GM19023 (cell line): ENCODE measurements at regions not wholly inside any gene's neighbourhood (a gene's known extent, or its start where the extent isn't known, plus 50 kb on each side); places are given as distances from the start of the nearest gene placed in this dataset.

Source experiments
- ATAC-seq: cut with Tn5 transposase; IDR thresholded peaks from one replicate; pipeline ENCODE4 v1.9.1; 2021; ENCODE audit warnings: mild to moderate bottlenecking, moderate library complexity; ENCODE audit not compliant: unreplicated experiment

DNA sequence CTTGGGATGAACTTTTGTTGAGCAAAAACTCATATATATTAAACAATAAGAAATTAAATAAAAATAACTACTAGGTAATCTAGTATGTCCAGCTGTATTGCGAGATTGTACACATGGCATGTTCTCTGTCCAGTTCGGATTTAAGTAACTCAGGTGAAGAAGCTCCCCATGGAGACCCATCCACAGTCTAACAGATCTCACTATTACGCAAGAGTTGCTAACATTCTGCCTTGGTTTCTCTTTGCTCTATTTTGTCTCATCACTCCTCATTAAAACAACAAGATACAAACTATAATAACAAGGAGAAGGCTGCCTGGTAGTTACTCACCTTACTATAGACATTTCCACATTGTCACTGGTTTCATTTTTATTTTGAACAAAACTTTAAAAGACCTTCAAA, 1372.3 kb upstream of the CELF2 start:
- ATAC-seq: no peak

DNA sequence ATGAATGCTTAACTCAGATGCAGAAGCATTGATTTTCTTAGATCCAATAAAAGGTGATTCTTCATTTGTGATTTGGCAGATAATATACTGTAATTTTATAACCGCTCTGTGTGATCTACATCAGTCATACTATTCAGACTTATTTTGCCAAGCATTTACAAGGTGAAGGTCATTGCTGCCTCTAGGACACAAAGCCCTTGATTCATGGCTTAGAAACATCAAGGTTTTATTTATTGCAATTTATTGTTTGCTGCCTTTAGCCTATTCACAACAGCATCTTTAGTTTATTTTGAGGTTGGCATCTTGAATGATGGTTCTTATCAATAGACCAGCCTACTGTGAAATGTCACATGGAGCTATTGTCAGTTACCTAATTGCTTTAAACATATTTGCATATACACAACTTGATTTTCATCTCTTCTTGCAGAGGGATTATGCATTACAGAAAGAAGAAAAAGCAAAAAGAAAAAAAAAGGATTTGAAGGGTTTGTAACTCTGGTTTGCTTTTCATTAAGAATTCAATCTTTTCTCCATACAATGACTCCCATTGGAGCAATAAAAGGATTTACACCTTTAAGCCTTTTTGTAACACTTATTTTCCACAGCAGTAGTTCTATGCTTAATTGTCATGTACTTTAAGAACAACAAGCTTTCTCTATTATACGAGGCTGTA, 1371.6 kb upstream of the CELF2 start:
- ATAC-seq: no peak

DNA sequence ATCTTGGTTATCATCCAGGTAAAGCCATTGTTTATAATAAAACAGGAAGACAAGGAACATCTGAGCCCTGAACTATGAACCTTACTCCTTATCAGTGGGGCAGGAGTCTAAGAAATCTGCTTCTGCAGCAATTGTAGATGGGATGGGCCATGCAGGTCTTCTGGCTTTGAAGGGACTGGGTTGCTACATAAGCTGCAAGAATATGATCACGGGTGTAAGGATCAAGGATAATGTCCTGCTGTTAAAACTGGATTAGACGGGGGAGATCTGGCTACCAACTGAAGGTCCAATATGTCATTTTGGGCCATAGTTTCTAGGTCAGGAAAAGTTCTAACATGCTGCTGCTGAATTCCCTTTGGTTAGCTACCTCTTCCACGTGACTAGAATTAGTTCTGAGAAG, 1363.4 kb upstream of the CELF2 start:
- no peak for ATAC-seq

DNA sequence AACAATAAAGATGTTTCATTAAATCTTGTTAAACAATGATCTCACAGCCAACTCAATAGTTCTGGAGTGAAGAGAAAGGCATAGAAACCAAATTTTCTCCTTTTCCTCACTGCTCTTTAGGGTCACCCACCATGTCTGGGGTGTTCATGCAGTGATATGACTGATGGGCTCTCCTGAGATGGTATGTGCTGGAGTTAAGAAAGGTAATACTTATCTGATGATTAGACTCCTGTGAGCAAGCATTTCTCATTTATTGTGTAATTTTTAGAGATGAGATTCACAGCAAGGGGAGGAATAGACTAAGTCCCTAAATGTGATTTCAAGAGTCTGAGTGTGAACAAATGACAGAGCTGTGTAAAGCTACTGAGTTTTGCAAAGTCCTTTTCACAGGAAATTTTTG, 1361.3 kb upstream of the CELF2 start:
- ATAC-seq: no peak

DNA sequence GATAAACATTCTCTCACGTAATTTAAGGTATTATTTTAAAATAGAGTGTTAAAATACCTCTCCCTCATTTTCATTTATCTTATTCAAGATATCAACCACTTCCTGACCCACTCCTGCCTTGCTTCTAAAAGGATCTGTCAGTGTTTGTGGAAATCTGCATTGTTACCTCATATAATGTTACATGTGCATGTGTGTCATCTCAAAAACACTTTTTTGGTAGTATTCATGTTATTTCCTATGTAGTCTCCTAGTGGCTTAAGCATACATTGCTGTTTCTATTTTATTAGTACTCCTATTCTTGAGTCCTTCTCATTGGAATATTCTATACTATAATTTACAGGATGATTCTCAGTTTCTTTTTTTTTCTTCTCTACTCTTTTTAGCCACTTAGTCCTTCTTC, 1360.7 kb upstream of the CELF2 start:
- no peak for ATAC-seq

DNA sequence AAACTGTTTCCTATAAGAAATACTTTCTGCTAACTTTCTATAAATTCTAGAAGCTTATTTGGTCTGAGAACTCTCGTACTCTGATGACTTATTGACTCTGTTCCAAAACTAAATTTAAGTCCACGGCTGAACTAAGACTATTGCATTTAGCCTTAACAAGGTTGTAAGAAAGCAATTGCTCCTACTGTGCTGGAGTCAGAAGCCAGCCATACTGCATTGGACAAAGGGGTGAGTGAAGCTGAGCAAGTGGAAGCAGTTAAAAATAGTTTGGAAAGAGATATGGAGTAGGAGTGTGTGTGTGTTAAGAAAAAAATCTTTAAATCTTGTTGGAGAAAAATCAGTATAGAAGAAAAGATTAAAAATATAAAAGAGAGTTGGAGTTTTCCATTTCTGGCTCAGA, 1360.1 kb upstream of the CELF2 start:
- ATAC-seq: no peak

DNA sequence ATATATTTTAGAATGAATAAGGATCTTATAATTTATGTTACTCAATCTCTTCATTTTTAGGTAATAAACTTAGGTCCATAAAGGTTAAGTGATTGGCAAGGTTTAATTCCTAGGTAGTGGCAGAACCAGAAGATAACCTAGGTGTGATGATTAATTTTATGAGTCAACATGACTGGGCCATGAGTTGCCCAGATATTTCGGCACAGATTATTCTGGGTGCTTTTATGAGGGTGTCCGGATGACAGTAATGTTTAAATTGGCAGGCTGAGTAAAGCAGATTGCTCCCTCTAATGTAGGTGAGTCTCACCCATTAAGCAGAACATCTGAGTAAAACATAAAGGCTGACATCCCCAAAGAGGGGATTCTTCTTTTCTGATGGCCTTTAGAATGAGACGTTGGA, 1349.3 kb upstream of the CELF2 start:
- ATAC-seq: no peak

DNA sequence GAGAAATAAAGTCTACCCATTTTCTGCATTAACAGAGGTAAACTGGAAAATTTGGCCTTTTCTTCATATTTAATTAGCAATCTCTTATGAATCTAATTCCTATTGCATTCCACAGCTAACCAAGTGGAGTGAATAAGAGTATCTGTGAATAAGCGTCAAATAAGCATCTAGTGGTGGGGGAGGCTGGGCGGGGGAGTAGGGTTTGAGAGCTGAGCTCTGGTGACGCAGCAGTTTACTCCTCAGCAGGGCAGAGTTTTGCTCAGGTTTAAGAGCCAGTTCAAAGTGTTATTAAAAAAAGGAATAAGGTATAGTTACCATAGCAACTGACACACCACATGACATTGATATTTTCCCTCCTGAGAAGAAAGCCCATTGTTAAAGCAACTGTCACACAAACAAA, 1346.8 kb upstream of the CELF2 start:
- ATAC-seq: no peak

DNA sequence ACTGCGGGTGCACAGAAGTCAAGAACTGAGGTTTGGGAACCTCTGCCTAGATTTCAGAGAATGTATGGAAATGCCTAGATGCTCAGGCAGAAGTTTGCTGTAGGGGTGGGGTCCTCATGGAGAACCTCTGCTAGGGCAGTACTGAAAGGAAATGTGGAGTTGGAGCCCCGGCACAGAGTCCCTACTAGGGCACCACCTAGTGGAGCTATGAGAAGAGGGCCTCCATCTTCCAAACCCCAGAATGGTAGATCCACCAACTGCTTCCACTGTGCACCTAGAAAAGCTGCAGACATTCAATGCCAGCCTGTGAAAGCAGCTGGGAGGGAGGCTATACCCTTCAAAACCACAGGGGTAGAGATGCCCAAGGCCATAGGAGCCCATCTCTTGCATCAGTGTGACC, 1336.0 kb upstream of the CELF2 start:
- ATAC-seq: no peak

DNA sequence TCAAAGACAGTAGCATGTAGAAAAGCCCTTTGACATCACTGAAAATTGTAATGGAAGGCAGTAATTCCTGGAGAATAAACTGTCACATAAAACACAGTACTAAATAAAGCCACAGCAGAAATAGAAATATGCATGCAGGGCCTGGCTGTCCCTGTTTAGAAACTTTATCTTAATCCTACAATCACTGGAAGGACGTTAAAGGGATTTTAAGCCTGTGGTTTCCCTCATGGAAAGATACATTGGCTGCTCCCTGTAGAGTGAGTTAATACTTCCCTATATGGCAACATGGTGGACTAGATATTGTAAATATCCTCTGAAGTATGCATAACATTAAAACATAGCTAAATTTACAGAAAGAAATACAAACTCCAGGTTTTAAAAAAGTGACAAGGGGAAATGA, 1334.9 kb upstream of the CELF2 start:
- ATAC-seq: no peak

DNA sequence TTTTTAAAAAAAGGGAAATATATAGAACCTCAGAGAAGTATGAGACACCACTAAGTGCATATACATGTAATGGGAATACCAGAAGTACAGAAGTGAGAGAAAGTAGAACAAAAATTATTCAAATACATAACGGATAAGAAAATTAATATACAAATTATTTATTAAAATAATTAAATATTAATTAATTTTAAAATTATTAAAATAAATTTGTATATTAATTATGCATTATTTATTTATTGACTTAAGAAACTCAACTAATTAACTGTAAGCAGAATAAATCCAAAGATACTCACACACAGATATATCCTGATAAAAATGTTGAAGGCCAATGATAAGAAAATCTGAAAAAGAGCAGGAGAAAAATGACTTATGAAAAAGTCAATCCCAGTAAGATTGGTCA, 1333.5 kb upstream of the CELF2 start:
- ATAC-seq: no peak

DNA sequence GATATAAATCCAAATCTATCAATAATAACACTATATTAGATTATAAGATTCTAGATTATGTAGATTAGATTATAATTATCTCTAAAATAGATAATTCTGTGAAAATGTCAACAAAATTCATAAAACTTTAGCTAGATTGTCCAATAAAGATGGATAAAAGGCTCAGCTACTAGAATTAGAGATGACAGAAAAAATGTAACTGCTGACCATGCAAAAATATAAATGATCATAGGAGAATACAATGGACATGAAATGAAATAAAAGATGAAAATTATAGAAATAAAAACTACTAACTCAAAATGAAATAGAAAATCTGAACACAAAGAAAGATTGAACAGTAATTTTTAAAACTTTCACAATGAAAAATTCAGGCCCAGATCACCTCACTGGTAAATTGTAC, 1332.1 kb upstream of the CELF2 start:
- no peak for ATAC-seq

DNA sequence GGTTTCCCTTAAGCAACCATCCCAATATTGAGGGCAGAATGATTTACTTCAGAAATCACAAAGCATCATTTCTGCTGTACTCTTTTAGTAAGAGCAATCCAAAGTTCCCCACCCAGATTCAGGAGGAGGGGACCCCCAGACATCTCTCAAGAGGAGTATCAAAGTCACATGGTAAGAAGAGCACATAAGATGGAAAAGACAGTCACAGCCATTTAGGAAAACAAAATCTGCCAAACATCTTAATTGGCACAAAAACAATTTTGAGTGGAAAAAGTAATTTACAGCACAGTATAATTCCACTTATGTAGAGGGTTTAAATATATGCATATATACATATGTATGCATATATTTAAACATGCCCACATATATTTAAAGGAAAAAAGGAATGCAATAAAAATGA, 1329.0 kb upstream of the CELF2 start:
- ATAC-seq: no peak

DNA sequence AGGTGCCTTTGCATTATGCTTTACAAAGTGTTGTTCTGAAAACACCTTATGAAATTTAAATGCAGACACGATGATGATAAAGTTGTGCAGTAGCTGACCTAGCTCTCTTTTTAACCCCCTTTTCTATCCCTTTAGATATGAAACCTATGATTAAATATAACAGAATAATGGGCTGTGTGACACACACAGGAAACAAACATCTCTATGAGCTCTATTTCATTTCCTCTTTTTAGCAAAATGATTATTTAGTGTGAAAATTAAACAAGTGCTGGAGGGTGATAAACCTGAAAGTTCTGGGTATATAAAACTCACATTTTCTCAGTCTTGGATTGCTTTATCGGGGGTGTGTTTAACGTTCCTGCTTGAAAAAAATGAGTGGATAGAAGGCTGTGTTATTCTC, 1310.5 kb upstream of the CELF2 start:
- no peak for ATAC-seq

DNA sequence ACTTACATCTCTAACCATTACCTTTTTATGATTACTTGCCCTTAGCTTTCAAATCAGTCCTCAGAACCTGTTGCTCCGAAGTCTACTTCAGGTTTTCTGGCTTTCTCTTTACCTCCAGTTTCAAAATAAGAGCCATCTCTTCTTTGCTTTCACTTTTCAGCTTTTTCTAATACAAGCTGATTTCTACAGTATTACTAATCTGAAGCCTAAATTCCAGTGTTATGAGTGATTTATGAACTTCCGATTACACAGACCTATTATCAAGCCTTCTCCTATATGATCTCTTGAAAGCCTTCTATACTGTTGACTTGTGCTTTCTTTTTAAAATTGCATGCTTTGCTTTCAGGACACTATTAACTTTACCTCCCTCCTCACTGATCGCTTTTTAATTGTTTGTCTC, 1307.8 kb upstream of the CELF2 start:
- ATAC-seq: no peak

DNA sequence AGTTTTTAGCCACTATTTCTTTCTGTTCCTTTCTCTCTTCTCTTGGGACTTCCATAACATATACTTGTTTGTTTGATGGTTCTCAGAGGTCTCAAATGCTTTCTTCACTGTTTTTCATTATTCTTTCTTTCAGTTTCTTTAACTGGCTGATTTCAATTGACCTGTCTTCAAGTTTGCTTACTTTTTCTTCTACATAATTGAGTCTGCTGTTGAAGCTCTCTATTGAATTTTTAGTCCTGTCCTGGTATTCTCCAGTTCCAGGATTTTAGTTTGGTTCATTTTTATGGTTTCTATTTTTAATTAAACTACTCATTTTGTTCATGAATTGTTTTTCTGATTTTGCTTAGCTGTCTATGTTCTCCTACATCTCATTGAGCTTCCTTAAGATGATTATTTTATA, 1305.3 kb upstream of the CELF2 start:
- no peak for ATAC-seq

DNA sequence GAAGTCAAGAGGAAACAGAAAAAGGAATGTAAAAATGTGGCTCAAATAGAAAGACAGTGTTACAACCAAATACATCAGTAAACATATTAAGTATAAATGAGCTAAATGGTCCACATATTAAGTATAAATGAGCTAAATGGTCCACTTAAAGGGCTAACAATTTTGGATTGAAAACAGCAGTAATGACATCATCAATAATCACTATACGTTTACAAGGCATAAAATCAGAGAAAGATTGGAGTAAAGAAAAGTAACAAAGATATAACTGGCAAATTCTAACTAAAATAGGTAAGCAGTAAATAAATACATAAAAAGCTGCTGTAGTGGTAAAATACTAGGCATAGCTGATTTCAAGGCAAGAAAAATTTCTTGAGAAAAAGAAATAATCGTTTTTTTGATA, 1298.4 kb upstream of the CELF2 start:
- ATAC-seq: no peak

DNA sequence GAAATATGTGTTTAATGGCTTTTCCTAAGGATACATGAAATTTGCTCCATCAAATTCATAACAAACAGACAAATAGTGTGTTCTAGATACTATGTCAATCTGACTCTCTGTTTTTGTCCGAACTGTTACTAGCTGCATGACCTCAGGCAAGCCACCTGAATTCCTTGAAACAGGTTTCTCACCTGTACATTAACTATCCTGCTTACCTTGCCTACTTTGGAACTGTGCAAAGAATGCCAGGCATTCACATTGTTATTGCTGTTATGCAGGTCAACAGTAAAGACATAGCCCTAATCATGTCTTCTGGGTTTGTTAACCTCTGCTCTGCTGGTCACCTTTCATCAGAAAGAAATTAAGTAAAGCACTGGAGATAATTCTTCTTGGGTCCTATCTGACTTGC, 1283.9 kb upstream of the CELF2 start:
- no peak for ATAC-seq

DNA sequence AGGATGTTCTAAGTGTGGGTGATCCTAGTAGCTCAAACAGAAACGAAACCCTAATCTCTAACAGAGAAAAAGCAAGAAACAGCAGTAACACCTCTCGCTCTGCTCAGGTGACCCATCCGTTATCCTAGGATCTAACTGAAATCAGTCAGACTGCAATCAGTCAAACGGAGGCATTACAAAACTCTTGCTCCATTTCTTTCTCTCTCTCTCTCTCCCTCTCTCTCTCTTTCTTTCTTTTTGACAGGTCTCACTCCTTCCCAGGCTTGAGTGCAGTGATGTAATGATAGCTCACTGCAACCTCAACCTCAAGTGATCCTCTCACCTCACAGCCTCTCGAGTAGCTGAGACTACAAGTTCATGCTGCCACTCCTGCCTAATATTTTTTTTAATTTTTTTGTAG, 1283.5 kb upstream of the CELF2 start:
- ATAC-seq: no peak

DNA sequence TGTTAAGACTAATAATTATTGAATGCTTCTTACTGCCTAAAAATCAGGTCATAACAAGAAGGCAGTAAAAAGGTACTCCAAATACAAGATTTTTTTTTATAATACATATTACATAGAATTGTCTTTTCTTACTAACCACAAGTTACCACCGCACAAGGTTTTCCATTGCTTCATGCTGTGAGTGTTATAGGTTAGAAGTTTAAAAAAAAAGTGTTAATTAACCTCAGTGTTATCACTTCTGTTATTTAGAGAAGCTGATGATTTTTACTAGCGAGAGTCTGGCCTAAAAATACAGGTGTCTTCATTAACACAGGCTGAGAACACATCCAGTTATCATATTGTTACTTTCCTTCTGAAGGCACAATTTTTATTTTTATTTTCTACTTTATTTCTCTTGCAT, 1281.9 kb upstream of the CELF2 start:
- no peak for ATAC-seq

DNA sequence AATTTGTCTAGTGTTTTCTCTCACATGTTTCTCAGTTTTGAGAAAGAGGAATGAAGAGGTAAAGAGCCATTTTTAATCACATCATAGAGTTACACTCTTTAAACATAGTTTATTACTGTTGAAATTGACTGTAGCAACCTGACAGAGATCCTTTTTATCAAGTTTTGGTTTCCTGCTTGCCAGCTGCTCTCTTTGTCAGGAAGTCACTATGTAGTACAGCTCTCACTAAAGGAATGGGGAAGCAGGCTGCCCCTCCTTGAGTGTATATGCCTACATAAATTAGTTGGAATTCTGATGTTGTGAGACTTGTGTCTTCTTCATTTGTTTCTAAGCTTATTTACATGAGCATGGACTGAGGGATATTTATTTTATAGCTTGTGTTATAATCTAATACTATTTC, 1274.0 kb upstream of the CELF2 start:
- ATAC-seq: no peak

DNA sequence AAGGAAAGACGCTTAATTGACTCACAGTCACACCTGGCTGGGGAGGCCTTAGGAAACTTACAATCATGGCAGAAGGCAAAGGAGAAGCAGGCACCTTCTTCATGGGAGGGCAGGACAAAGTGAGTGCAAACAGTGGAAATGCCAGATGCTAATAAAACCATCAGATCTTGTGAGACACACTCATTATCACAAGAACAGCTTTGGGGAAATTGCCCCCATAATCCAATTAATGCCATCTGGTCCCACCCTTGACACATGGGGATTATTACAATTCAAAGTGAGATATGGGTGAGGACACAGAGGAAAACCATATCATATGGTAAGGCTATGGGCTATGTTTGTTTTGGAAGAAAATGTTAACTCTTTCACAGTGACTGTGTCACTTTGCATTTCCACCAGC, 1272.5 kb upstream of the CELF2 start:
- ATAC-seq: no peak

DNA sequence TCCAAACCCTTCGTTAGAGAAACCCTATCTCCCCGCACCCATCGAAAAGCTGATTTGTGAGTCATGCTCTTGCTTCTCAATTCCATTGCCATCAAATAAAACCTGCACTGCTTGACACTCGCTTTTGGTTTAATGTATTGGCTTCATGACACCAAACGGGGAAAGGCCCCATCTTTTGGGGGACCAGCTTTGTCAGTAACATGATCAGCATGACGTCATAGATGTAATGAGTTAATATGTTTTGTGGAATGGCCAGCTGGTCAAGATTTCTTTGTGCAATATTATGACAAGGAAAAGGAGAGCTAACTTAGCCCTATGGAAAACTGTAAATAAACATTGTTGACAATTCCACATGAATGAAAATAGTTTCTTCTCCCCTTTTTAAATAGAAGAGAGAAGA, 1260.5 kb upstream of the CELF2 start:
- no peak for ATAC-seq

DNA sequence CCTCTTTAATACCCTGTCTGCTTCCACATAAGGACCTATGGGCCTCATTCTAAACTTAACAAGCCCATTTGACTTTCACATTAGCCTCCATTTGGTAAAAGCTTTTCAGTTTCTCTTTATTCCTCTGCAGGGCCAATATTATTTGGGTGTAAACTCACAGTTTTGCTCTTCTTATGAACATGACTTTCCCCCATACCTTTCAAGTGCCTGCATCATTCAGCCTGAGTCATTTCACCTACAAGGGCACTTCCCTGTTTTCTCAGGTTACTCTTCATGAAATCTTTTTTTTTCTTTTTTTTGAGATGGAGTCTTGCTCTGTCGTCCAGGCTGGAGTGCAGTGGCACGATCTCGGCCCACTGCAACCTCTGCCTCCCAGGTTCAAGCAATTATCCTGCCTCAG, 1258.1 kb upstream of the CELF2 start:
- ATAC-seq: no peak
